MM.1S (cell line): ENCODE measurements at regions not wholly inside any gene's neighbourhood (a gene's known extent, or its start where the extent isn't known, plus 50 kb on each side); places are given as distances from the start of the nearest gene placed in this dataset.

Experiments
- DNase-seq: peaks from one replicate; pipeline ENCODE4 v3.0.0-alpha.2; 2015
- H2AFZ ChIP-seq: fragments of 300-600 bp; sonication (generic); 2 replicates; pipeline ENCODE4 v1.6.0; 2016; ENCODE audit warnings: antibody characterized with exemption, low read length
- H3F3A ChIP-seq: fragments of 300-600 bp; sonication (generic); 2 replicates; pipeline ENCODE4 v1.6.1; 2016; ENCODE audit warnings: mild to moderate bottlenecking, antibody characterized with exemption, low read length, moderate library complexity, mixed read lengths; ENCODE audit not compliant: insufficient read depth
- H3K27ac ChIP-seq: fragments of 300-600 bp; sonication (generic); 2 replicates; pipeline ENCODE4 v1.5.1; 2016; ENCODE audit warnings: mild to moderate bottlenecking, low read length
- H3K27me3 ChIP-seq: fragments of 300-600 bp; sonication (generic); replicated peaks from 2 replicates; pipeline ENCODE4 v1.6.0; 2016; ENCODE audit warnings: low read length; ENCODE audit not compliant: insufficient read depth
- H3K36me3 ChIP-seq: fragments of 300-600 bp; sonication (generic); replicated peaks from 2 replicates; pipeline ENCODE4 v1.6.1; 2016; ENCODE audit warnings: mild to moderate bottlenecking, low read length, mixed read lengths; ENCODE audit not compliant: insufficient read depth
- H3K4me1 ChIP-seq: fragments of 300-600 bp; sonication (generic); 2 replicates; pipeline ENCODE4 v1.6.1; 2016; ENCODE audit warnings: low read length, mixed read lengths
- H3K4me2 ChIP-seq: fragments of 300-600 bp; sonication (generic); 2 replicates; pipeline ENCODE4 v1.6.0; 2016; ENCODE audit warnings: low read depth, low read length
- H3K4me3 ChIP-seq: fragments of 300-600 bp; sonication (generic); 2 replicates; pipeline ENCODE4 v1.5.1; 2016; ENCODE audit warnings: low read length, mixed read lengths
- H3K79me2 ChIP-seq: fragments of 300-600 bp; sonication (generic); 2 replicates; pipeline ENCODE4 v1.6.1; 2016; ENCODE audit warnings: mixed run types, low read length, mixed read lengths
- H3K9ac ChIP-seq: fragments of 300-600 bp; sonication (generic); 2 replicates; pipeline ENCODE4 v1.6.1; 2016; ENCODE audit warnings: low read length, mixed read lengths
- H3K9me2 ChIP-seq: fragments of 300-600 bp; sonication (generic); replicated peaks from 2 replicates; pipeline ENCODE4 v1.6.1; 2016; ENCODE audit warnings: mild to moderate bottlenecking, low read length, mixed read lengths; ENCODE audit not compliant: insufficient read depth
- H3K9me3 ChIP-seq: fragments of 300-600 bp; sonication (generic); replicated peaks from 2 replicates; pipeline ENCODE4 v1.6.1; 2016; ENCODE audit warnings: mild to moderate bottlenecking, low read length, mixed read lengths; ENCODE audit not compliant: insufficient read depth
- H4K20me1 ChIP-seq: fragments of 300-600 bp; sonication (generic); 2 replicates; pipeline ENCODE4 v1.6.1; 2016; ENCODE audit warnings: mild to moderate bottlenecking, low read length, moderate library complexity, mixed read lengths; ENCODE audit not compliant: insufficient read depth
- EZH2 ChIP-seq: fragments of 300-600 bp; sonication (generic); optimal IDR thresholded peaks from 2 replicates; pipeline ENCODE3; 2017; ENCODE audit warnings: low read depth, mild to moderate bottlenecking, antibody characterized with exemption, low read length, mixed read lengths
- EZH2phosphoT487 ChIP-seq: fragments of 300-600 bp; sonication (generic); IDR thresholded peaks from 2 replicates; pipeline ENCODE4 v1.6.1; 2018; ENCODE audit warnings: antibody characterized with exemption, low read length
- TF ChIP-seq, protein P1 (sequence below): fragments of 300-600 bp; sonication (generic); IDR thresholded peaks from 2 replicates; pipeline ENCODE4 v1.5.1; 2016; ENCODE audit warnings: antibody characterized with exemption, low read length, mixed read lengths

DNA sequence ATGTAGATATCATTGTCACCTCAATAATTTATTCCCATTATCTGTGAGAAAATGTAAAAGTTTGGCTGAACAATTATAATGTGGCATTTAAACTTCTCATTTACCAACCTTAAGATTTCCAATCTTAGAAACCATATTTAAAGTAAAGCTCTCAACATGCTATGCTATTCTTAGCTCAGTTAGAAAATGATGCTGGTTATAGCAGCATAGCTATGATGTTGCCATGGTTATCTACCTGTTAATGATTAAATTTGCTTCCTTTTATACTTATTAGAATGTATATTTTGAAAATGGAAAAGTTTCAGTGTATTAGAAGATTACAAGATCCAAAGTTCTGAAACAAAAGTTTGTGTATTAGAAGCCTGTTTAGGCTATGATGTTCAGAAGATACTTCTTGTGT, 110.1 kb downstream of the GPR63 start:
- H3K4me3 ChIP-seq, result no peak overlapping the region
- H3K4me2 ChIP-seq, result no peak overlapping the region
- no peaks in the 10 kb centered on the region for H3K4me1 ChIP-seq
- no peaks in the 10 kb centered on the region for H3K27me3 ChIP-seq
- no peaks in the 10 kb centered on the region for H3F3A ChIP-seq
- H3K9me2 ChIP-seq, result no peaks in the 10 kb centered on the region
- H3K9ac ChIP-seq, result no peak overlapping the region
- H2AFZ ChIP-seq, result no peak overlapping the region
- H3K36me3 ChIP-seq, result no peaks in the 10 kb centered on the region
- H3K9me3 ChIP-seq, result no peaks in the 10 kb centered on the region
- H4K20me1 ChIP-seq, result no peaks in the 10 kb centered on the region
- DNase-seq, result no peak
- H3K27ac ChIP-seq, result no peak overlapping the region
- H3K79me2 ChIP-seq, result no peaks in the 10 kb centered on the region
- TF ChIP-seq, protein P1, sequence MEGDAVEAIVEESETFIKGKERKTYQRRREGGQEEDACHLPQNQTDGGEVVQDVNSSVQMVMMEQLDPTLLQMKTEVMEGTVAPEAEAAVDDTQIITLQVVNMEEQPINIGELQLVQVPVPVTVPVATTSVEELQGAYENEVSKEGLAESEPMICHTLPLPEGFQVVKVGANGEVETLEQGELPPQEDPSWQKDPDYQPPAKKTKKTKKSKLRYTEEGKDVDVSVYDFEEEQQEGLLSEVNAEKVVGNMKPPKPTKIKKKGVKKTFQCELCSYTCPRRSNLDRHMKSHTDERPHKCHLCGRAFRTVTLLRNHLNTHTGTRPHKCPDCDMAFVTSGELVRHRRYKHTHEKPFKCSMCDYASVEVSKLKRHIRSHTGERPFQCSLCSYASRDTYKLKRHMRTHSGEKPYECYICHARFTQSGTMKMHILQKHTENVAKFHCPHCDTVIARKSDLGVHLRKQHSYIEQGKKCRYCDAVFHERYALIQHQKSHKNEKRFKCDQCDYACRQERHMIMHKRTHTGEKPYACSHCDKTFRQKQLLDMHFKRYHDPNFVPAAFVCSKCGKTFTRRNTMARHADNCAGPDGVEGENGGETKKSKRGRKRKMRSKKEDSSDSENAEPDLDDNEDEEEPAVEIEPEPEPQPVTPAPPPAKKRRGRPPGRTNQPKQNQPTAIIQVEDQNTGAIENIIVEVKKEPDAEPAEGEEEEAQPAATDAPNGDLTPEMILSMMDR, result no peak
- TF ChIP-seq EZH2phosphoT487 (no peak), EZH2 (no peak)

- no peak for DNase-seq
- no peaks in the 10 kb centered on the region for H3K9me2 ChIP-seq
Measured at GRCh38 chr6:96725296-96725695, 112.0 kb downstream of the GPR63 start.

GRCh38 chr6:96724641-96725040, 112.6 kb downstream of the GPR63 start:
- no peak for TF ChIP-seq EZH2phosphoT487
- TF ChIP-seq, protein P1, result no peak
- no peak for TF ChIP-seq EZH2
- H3K9me3 ChIP-seq, result no peaks in the 10 kb centered on the region
- no peak for DNase-seq

More at GRCh38 chr6:96725296-96725695, 112.0 kb downstream of the GPR63 start:
- H2AFZ ChIP-seq, result no peak overlapping the region
- no peak overlapping the region for H3K27ac ChIP-seq
- no peaks in the 10 kb centered on the region for H3K79me2 ChIP-seq
- no peak overlapping the region for H3K4me3 ChIP-seq
- TF ChIP-seq EZH2phosphoT487, result no peak
- TF ChIP-seq, protein P1, result no peak
- no peak for TF ChIP-seq EZH2
- H3K27me3 ChIP-seq, result no peaks in the 10 kb centered on the region
- H4K20me1 ChIP-seq, result no peaks in the 10 kb centered on the region
- H3F3A ChIP-seq, result no peaks in the 10 kb centered on the region
- H3K4me1 ChIP-seq, result no peaks in the 10 kb centered on the region
- H3K4me2 ChIP-seq, result no peak overlapping the region
- H3K36me3 ChIP-seq, result no peaks in the 10 kb centered on the region
- H3K9ac ChIP-seq, result no peak overlapping the region
- H3K9me3 ChIP-seq, result no peaks in the 10 kb centered on the region

More at GRCh38 chr6:96724641-96725040, 112.6 kb downstream of the GPR63 start:
- Histone ChIP-seq H3F3A (no peaks in the 10 kb centered on the region), H3K9me2 (no peaks in the 10 kb centered on the region), H4K20me1 (no peaks in the 10 kb centered on the region), H3K4me3 (no peak overlapping the region), H3K27me3 (no peaks in the 10 kb centered on the region), H3K4me2 (no peak overlapping the region), H2AFZ (no peak overlapping the region), H3K4me1 (no peaks in the 10 kb centered on the region), H3K36me3 (no peaks in the 10 kb centered on the region), H3K9ac (no peak overlapping the region), H3K79me2 (no peaks in the 10 kb centered on the region), H3K27ac (no peak overlapping the region)
